Trophoblast cell (in vitro differentiated cells and primary cell): ENCODE measurements at regions not wholly inside any gene's neighbourhood (a gene's known extent, or its start where the extent isn't known, plus 50 kb on each side); places are given as distances from the start of the nearest gene placed in this dataset.

ENCODE experiments used
- DNase-seq, 2 donors: peaks; one replicate each; pipeline ENCODE4 v3.0.0-alpha.2; 2016
- H2AFZ ChIP-seq: 2 replicates; pipeline ENCODE4 v1.6.1; 2013; ENCODE audit warnings: low read length, moderate library complexity, mild to moderate bottlenecking; ENCODE audit not compliant: insufficient read depth, poor library complexity
- H2AK5ac ChIP-seq: 2 replicates; pipeline ENCODE4 v1.6.1; 2013; ENCODE audit warnings: mild to moderate bottlenecking, low read length
- H2BK120ac ChIP-seq: 2 replicates; pipeline ENCODE4 v1.6.1; 2013; ENCODE audit warnings: low read length, mild to moderate bottlenecking, moderate library complexity; ENCODE audit not compliant: insufficient read depth, poor library complexity
- H2BK12ac ChIP-seq: 2 replicates; pipeline ENCODE4 v1.6.1; 2013; ENCODE audit warnings: mild to moderate bottlenecking, low read length, moderate library complexity
- H2BK5ac ChIP-seq: 2 replicates; pipeline ENCODE4 v1.6.1; 2013; ENCODE audit warnings: low read length, low read depth, moderate library complexity, mild to moderate bottlenecking; ENCODE audit not compliant: poor library complexity
- H3K14ac ChIP-seq: 2 replicates; pipeline ENCODE4 v1.6.1; 2013; ENCODE audit warnings: mild to moderate bottlenecking, low read length
- H3K18ac ChIP-seq: 2 replicates; pipeline ENCODE4 v1.6.1; 2013; ENCODE audit warnings: mild to moderate bottlenecking, low read length
- H3K23ac ChIP-seq: 2 replicates; pipeline ENCODE4 v1.6.1; 2013; ENCODE audit warnings: low read length
- H3K27ac ChIP-seq: 2 replicates; pipeline ENCODE4 v1.5.1; 2013; ENCODE audit warnings: low read depth, mild to moderate bottlenecking, inconsistent platforms, low read length, moderate library complexity
- H3K27me3 ChIP-seq: 2 replicates; pipeline ENCODE4 v1.6.1; 2013; ENCODE audit warnings: inconsistent platforms, mild to moderate bottlenecking, low read length, moderate library complexity; ENCODE audit not compliant: insufficient read depth
- H3K36me3 ChIP-seq, 2 experiments: 1 replicate in 1 of 2; 2 replicates in 1 of 2; pipeline ENCODE4 v1.6.1; 2013; ENCODE audit warnings: low read length in 2 of 2, mild to moderate bottlenecking in 2 of 2, moderate library complexity in 1 of 2; ENCODE audit not compliant: insufficient read depth in 2 of 2, control insufficient read depth in 1 of 2
- H3K4ac ChIP-seq: 2 replicates; pipeline ENCODE4 v1.6.1; 2013; ENCODE audit warnings: low read depth, mild to moderate bottlenecking, low read length, moderate library complexity
- H3K4me1 ChIP-seq, 2 experiments: 1 replicate in 1 of 2; 2 replicates in 1 of 2; pipeline ENCODE4 v1.6.1; 2013; ENCODE audit warnings: low read length in 2 of 2, mild to moderate bottlenecking in 2 of 2, moderate library complexity in 1 of 2; ENCODE audit not compliant: insufficient read depth in 2 of 2, control insufficient read depth in 1 of 2
- H3K4me2 ChIP-seq: 2 replicates; pipeline ENCODE4 v1.6.1; 2013; ENCODE audit warnings: inconsistent platforms, mild to moderate bottlenecking, low read length, moderate library complexity
- H3K4me3 ChIP-seq: 2 replicates; pipeline ENCODE4 v1.5.1; 2013; ENCODE audit warnings: mild to moderate bottlenecking, low read depth, low read length, inconsistent platforms
- H3K79me1 ChIP-seq: one replicate; pipeline ENCODE4 v1.6.1; 2013; ENCODE audit warnings: low read length
- H3K79me2 ChIP-seq: 2 replicates; pipeline ENCODE4 v1.6.1; 2013; ENCODE audit warnings: low read length, mild to moderate bottlenecking; ENCODE audit not compliant: control insufficient read depth, insufficient read depth, poor library complexity
- H3K9ac ChIP-seq: 2 replicates; pipeline ENCODE4 v1.6.1; 2013; ENCODE audit warnings: mild to moderate bottlenecking, low read length
- H3K9me3 ChIP-seq: 2 replicates; pipeline ENCODE4 v1.6.1; 2013; ENCODE audit warnings: low read depth, mild to moderate bottlenecking, control low read depth, inconsistent platforms, low read length; ENCODE audit not compliant: insufficient read depth
- H4K12ac ChIP-seq: 2 replicates; pipeline ENCODE4 v1.6.1; 2013; ENCODE audit warnings: low read depth, mild to moderate bottlenecking, low read length, moderate library complexity
- H4K8ac ChIP-seq: 2 replicates; pipeline ENCODE4 v1.6.1; 2013; ENCODE audit warnings: low read depth, mild to moderate bottlenecking, low read length, moderate library complexity
- H4K91ac ChIP-seq: one replicate; pipeline ENCODE4 v1.6.1; 2013; ENCODE audit warnings: low read depth, mild to moderate bottlenecking, low read length, moderate library complexity
- WGBS: extraction: QIAGEN DNeasy Blood & Tissue Kit; methylation state at CpG from one replicate; pipeline ENCODE4 v1.1.7; 2013; ENCODE audit warnings: missing lambda C conversion rate; ENCODE audit not compliant: insufficient read length, insufficient coverage; ENCODE audit errors: extremely low coverage; 5-methylcytosine and 5-hydroxymethylcytosine counted together

GRCh38 chr6:88262332-88262731 is 96.2 kb upstream of the CNR1 start:
- no peak overlapping the region for H3K9ac ChIP-seq
- H2BK120ac ChIP-seq: no peak overlapping the region
- no peak overlapping the region for H4K8ac ChIP-seq
- no peak overlapping the region for H3K4me2 ChIP-seq
- no peaks in the 10 kb centered on the region for H3K79me2 ChIP-seq
- H3K27ac ChIP-seq: no peak overlapping the region
- no peak overlapping the region for H3K18ac ChIP-seq
- no peak overlapping the region for H4K91ac ChIP-seq
- no peak overlapping the region for H2AFZ ChIP-seq
- H3K4ac ChIP-seq: no peak overlapping the region
- H2BK5ac ChIP-seq: no peak overlapping the region
- no peak overlapping the region for H3K4me3 ChIP-seq
- H3K79me1 ChIP-seq: no peaks in the 10 kb centered on the region
- no peak for DNase-seq
- H3K14ac ChIP-seq: no peak overlapping the region
- no peak overlapping the region for H2AK5ac ChIP-seq
- H2BK12ac ChIP-seq: no peak overlapping the region
- no peaks in the 10 kb centered on the region for H3K4me1 ChIP-seq
- H3K36me3 ChIP-seq: no peaks in the 10 kb centered on the region
- H3K23ac ChIP-seq: no peak overlapping the region
- no CpG with 5 or more reads among the region's 6 CpGs for WGBS
- H3K27me3 ChIP-seq: no peaks in the 10 kb centered on the region
- H3K9me3 ChIP-seq: peaks cover 1% of the 10 kb centered on the region
- no peak overlapping the region for H4K12ac ChIP-seq

GRCh38 chr6:88251301-88251700 is 85.2 kb upstream of the CNR1 start:
- H3K27me3 ChIP-seq: no peaks in the 10 kb centered on the region
- no peak overlapping the region for H4K8ac ChIP-seq
- no peak overlapping the region for H3K18ac ChIP-seq
- H2BK5ac ChIP-seq: no peak overlapping the region
- H3K4me3 ChIP-seq: no peak overlapping the region
- H3K4ac ChIP-seq: no peak overlapping the region
- no peaks in the 10 kb centered on the region for H3K9me3 ChIP-seq
- no peak overlapping the region for H3K27ac ChIP-seq
- H3K14ac ChIP-seq: no peak overlapping the region
- H2AFZ ChIP-seq: no peak overlapping the region
- H2AK5ac ChIP-seq: no peak overlapping the region
- no peaks in the 10 kb centered on the region for H3K36me3 ChIP-seq
- no peaks in the 10 kb centered on the region for H3K79me1 ChIP-seq
- no peak overlapping the region for H3K4me2 ChIP-seq
- H3K9ac ChIP-seq: no peak overlapping the region
- WGBS: no CpG with 5 or more reads among the region's 7 CpGs
- DNase-seq: no peak
- H3K23ac ChIP-seq: no peak overlapping the region
- H2BK120ac ChIP-seq: no peak overlapping the region
- H4K12ac ChIP-seq: no peak overlapping the region
- H4K91ac ChIP-seq: no peak overlapping the region
- no peak overlapping the region for H2BK12ac ChIP-seq
- H3K79me2 ChIP-seq: no peaks in the 10 kb centered on the region
- H3K4me1 ChIP-seq: no peaks in the 10 kb centered on the region

- H3K79me2 ChIP-seq: no peaks in the 10 kb centered on the region
- no peak overlapping the region for H2BK120ac ChIP-seq
- no peaks in the 10 kb centered on the region for H3K9me3 ChIP-seq
- H3K23ac ChIP-seq: no peak overlapping the region
- no peak overlapping the region for H3K27ac ChIP-seq
- H3K79me1 ChIP-seq: no peaks in the 10 kb centered on the region
- H3K9ac ChIP-seq: no peak overlapping the region
- WGBS: no CpG with 5 or more reads among the region's 4 CpGs
- no peaks in the 10 kb centered on the region for H3K36me3 ChIP-seq
- H3K18ac ChIP-seq: no peak overlapping the region
- H2AK5ac ChIP-seq: no peak overlapping the region
- H3K4me3 ChIP-seq: no peak overlapping the region
- no peak overlapping the region for H4K91ac ChIP-seq
- no peak overlapping the region for H4K12ac ChIP-seq
- DNase-seq: no peak
- H2AFZ ChIP-seq: no peak overlapping the region
- no peak overlapping the region for H3K4ac ChIP-seq
- no peak overlapping the region for H3K14ac ChIP-seq
- H3K27me3 ChIP-seq: no peaks in the 10 kb centered on the region
- H2BK12ac ChIP-seq: no peak overlapping the region
- H4K8ac ChIP-seq: no peak overlapping the region
- H2BK5ac ChIP-seq: no peak overlapping the region
- H3K4me2 ChIP-seq: no peak overlapping the region
- no peaks in the 10 kb centered on the region for H3K4me1 ChIP-seq
Observed at GRCh38 chr6:88248709-88249321, 82.7 kb upstream of the CNR1 start.

GRCh38 chr6:88246654-88247053 is 80.5 kb upstream of the CNR1 start:
- Histone ChIP-seq H3K18ac (no peak overlapping the region), H3K27me3 (no peaks in the 10 kb centered on the region), H3K4me3 (no peak overlapping the region), H2BK120ac (no peak overlapping the region), H3K9ac (no peak overlapping the region), H3K36me3 (no peaks in the 10 kb centered on the region), H2BK12ac (no peak overlapping the region), H3K4ac (no peak overlapping the region), H3K23ac (peak overlapping the region; percentile 96), H4K91ac (no peak overlapping the region), H4K8ac (no peak overlapping the region), H3K4me1 (no peaks in the 10 kb centered on the region), H4K12ac (no peak overlapping the region), H2AK5ac (no peak overlapping the region), H3K79me1 (no peaks in the 10 kb centered on the region), H3K9me3 (no peaks in the 10 kb centered on the region), H3K4me2 (no peak overlapping the region), H2AFZ (no peak overlapping the region), H3K79me2 (no peaks in the 10 kb centered on the region), H3K14ac (no peak overlapping the region), H3K27ac (no peak overlapping the region), H2BK5ac (no peak overlapping the region)
- no peak for DNase-seq
- no CpG with 5 or more reads among the region's 2 CpGs for WGBS
